CD14-positive monocyte (primary cell): ENCODE measurements at regions not wholly inside any gene's neighbourhood (a gene's known extent, or its start where the extent isn't known, plus 50 kb on each side); places are given as distances from the start of the nearest gene placed in this dataset.

Experiments
- DNase-seq, 3 donors: peaks; one replicate each; pipeline ENCODE4 v3.0.0-alpha.2; 2011 to 2022
- H2AFZ ChIP-seq: 2 replicates; pipeline ENCODE4 v1.6.0; 2012; ENCODE audit warnings: mild to moderate bottlenecking, low read depth, low read length, inconsistent platforms; ENCODE audit not compliant: insufficient read depth, poor library complexity, severe bottlenecking
- H3K27ac ChIP-seq, 2 donors: 1 replicate in 1 of 2; 2 replicates in 1 of 2; pipeline ENCODE4 v1.5.1; 2012 to 2013; ENCODE audit warnings: low read length in 2 of 2, control low read depth in 1 of 2, inconsistent platforms in 1 of 2, low read depth in 1 of 2, mild to moderate bottlenecking in 1 of 2
- H3K27me3 ChIP-seq, 2 donors: one replicate each; pipeline versions ENCODE4 v1.6.0 to v1.6.1; 2011 to 2013; ENCODE audit warnings: low read length in 2 of 2; ENCODE audit not compliant: control insufficient read depth in 2 of 2, insufficient read depth in 2 of 2
- H3K36me3 ChIP-seq, 2 donors: replicated peaks in 1 of 2; 1 replicate in 1 of 2; 2 replicates in 1 of 2; pipeline versions ENCODE4 v1.5.1 to v1.6.1; 2012 to 2013; ENCODE audit warnings: low read length in 2 of 2, control low read depth in 1 of 2, inconsistent platforms in 1 of 2, mild to moderate bottlenecking in 1 of 2; ENCODE audit not compliant: insufficient read depth in 2 of 2, control insufficient read depth in 1 of 2
- H3K4me1 ChIP-seq, 2 donors: 1 replicate in 1 of 2; 2 replicates in 1 of 2; pipeline versions ENCODE4 v1.5.1 to v1.6.1; 2012 to 2013; ENCODE audit warnings: low read length in 2 of 2, control low read depth in 1 of 2, inconsistent platforms in 1 of 2, mild to moderate bottlenecking in 1 of 2, moderate library complexity in 1 of 2; ENCODE audit not compliant: insufficient read depth in 2 of 2, control insufficient read depth in 1 of 2
- H3K4me2 ChIP-seq: replicated peaks from 2 replicates; pipeline ENCODE3; 2012; ENCODE audit warnings: low read length, moderate library complexity, mild to moderate bottlenecking; ENCODE audit not compliant: poor library complexity, severe bottlenecking; ENCODE audit errors: extremely low read depth
- H3K4me3 ChIP-seq, 3 experiments: fragments of 200-600 bp in 1 of 3; sonication (generic) in 1 of 3; replicated peaks in 1 of 3; 1 replicate in 2 of 3; 2 replicates in 1 of 3; pipeline ENCODE4 v1.5.1; 2011 to 2013; ENCODE audit warnings: low read length in 3 of 3, mild to moderate bottlenecking in 3 of 3, control low read depth in 2 of 3, low read depth in 2 of 3, inconsistent platforms in 1 of 3, moderate library complexity in 1 of 3
- H3K79me2 ChIP-seq: 2 replicates; pipeline ENCODE4 v1.6.0; 2012; ENCODE audit warnings: mild to moderate bottlenecking, control low read depth, inconsistent platforms, low read length, moderate library complexity; ENCODE audit not compliant: insufficient read depth
- H3K9ac ChIP-seq: 2 replicates; pipeline ENCODE4 v1.6.0; 2017; ENCODE audit warnings: low read length, mild to moderate bottlenecking; ENCODE audit not compliant: insufficient read depth, poor library complexity, severe bottlenecking
- H3K9me3 ChIP-seq, 2 donors: replicated peaks in 1 of 2; 1 replicate in 1 of 2; 2 replicates in 1 of 2; pipeline versions ENCODE4 v1.5.1 to v1.6.1; 2012 to 2013; ENCODE audit warnings: low read length in 2 of 2, control low read depth in 1 of 2; ENCODE audit not compliant: control insufficient read depth in 1 of 2, insufficient read depth in 1 of 2
- H4K20me1 ChIP-seq: 2 replicates; pipeline ENCODE4 v1.6.0; 2012; ENCODE audit warnings: mild to moderate bottlenecking, low read length, control low read depth, moderate library complexity; ENCODE audit not compliant: insufficient read depth
- H3K27ac Mint-ChIP-seq, 7 donors: one replicate each; pipeline ENCODE4 v1.8.0; 2020; ENCODE audit warnings: mild to moderate bottlenecking in 7 of 7, mixed read lengths in 7 of 7, moderate library complexity in 6 of 7, inconsistent platforms in 2 of 7
- H3K27me3 Mint-ChIP-seq, 3 donors: one replicate each; pipeline ENCODE4 v1.8.0; 2021 to 2022; ENCODE audit warnings: low read depth in 3 of 3, mild to moderate bottlenecking in 3 of 3, mixed read lengths in 3 of 3, moderate library complexity in 3 of 3, inconsistent platforms in 1 of 3
- H3K36me3 Mint-ChIP-seq, 2 donors: one replicate each; pipeline ENCODE4 v1.8.0; 2020; ENCODE audit warnings: mixed read lengths in 2 of 2, inconsistent platforms in 1 of 2, mild to moderate bottlenecking in 1 of 2
- H3K4me1 Mint-ChIP-seq: one replicate; pipeline ENCODE4 v1.8.0; 2020; ENCODE audit warnings: mild to moderate bottlenecking, mixed read lengths
- H3K4me3 Mint-ChIP-seq, 2 donors: one replicate each; pipeline ENCODE4 v1.8.0; 2020; ENCODE audit warnings: mild to moderate bottlenecking in 2 of 2, mixed read lengths in 2 of 2, moderate library complexity in 1 of 2
- H3K9me3 Mint-ChIP-seq, 7 donors: one replicate each; pipeline ENCODE4 v1.8.0; 2020 to 2022; ENCODE audit warnings: mixed read lengths in 7 of 7, mild to moderate bottlenecking in 6 of 7, moderate library complexity in 6 of 7, inconsistent platforms in 2 of 7
- CTCF ChIP-seq: fragments of 200-600 bp; IDR thresholded peaks from one replicate; pipeline ENCODE4 v1.8.0; 2022; ENCODE audit warnings: antibody characterized with exemption, mild to moderate bottlenecking
- whole genome bisulfite sequencing: methylation state at CpG from one replicate; pipeline ENCODE4 v1.1.5; 2013; ENCODE audit warnings: missing lambda C conversion rate; ENCODE audit not compliant: insufficient coverage; 5-methylcytosine and 5-hydroxymethylcytosine counted together
- intact Hi-C, 2 donors: fragments of 100-400 bp; cut with micrococcal nuclease; formaldehyde crosslinking; loops; one replicate each; pipeline versions ENCODE4 v1.15.0 to v1.15.1; 2023

- no peaks in the 10 kb centered on the region for H3K79me2 ChIP-seq
- H3K27me3 Mint-ChIP-seq = peaks cover 0 to 4% (median 4%) of the 10 kb centered on the region in 3 donors
- no peak for TF ChIP-seq CTCF
- no peak overlapping the region for H3K4me3 Mint-ChIP-seq
- H3K36me3 ChIP-seq = no peaks in the 10 kb centered on the region
- H4K20me1 ChIP-seq = no peaks in the 10 kb centered on the region
- H2AFZ ChIP-seq = no peak overlapping the region
- no peak overlapping the region for H3K4me2 ChIP-seq
- WGBS = 100% methylated on average over 1 of the region's 2 CpGs
- H3K4me1 Mint-ChIP-seq = peaks cover 4% of the 10 kb centered on the region
- H3K9me3 Mint-ChIP-seq = peaks cover 0 to 7% (median 4%) of the 10 kb centered on the region in 7 donors
- H3K4me3 ChIP-seq = no peak overlapping the region
- intact Hi-C loops = loop anchor here in 1 of 2 donors (5.0 kb wide), 1 partner anchor 814 kb away; no protein-coding TSS in a partner anchor
- H3K27me3 ChIP-seq = no peaks in the 10 kb centered on the region
- no peaks in the 10 kb centered on the region for H3K4me1 ChIP-seq
- H3K9me3 ChIP-seq = no peaks in the 10 kb centered on the region
- no peaks in the 10 kb centered on the region for H3K36me3 Mint-ChIP-seq
- H3K27ac ChIP-seq = no peak overlapping the region
- DNase-seq = no peak
- H3K27ac Mint-ChIP-seq = no peak overlapping the region
- no peak overlapping the region for H3K9ac ChIP-seq
Observed at GRCh38 chr13:97858161-97858560, 95.3 kb upstream of the IPO5 start.

GRCh38 chr13:97866346-97866745 is 87.1 kb upstream of the IPO5 start:
- Histone ChIP-seq H4K20me1 (no peaks in the 10 kb centered on the region), H3K9ac (no peak overlapping the region), H2AFZ (no peak overlapping the region), H3K4me3 (no peak overlapping the region), H3K27ac (no peak overlapping the region), H3K9me3 (peaks cover 0 to 8% of the 10 kb centered on the region in 2 donors), H3K79me2 (no peaks in the 10 kb centered on the region), H3K27me3 (no peaks in the 10 kb centered on the region), H3K4me2 (no peak overlapping the region), H3K4me1 (no peaks in the 10 kb centered on the region), H3K36me3 (no peaks in the 10 kb centered on the region)
- Mint-ChIP-seq H3K27ac (no peak overlapping the region), H3K9me3 (peaks cover 7 to 24% (median 19%) of the 10 kb centered on the region in 7 donors), H3K27me3 (peaks cover 0 to 2% (median 0%) of the 10 kb centered on the region in 3 donors), H3K4me3 (no peak overlapping the region), H3K36me3 (no peaks in the 10 kb centered on the region), H3K4me1 (no peaks in the 10 kb centered on the region)
- intact Hi-C loops = no loop called here
- no peak for DNase-seq
- TF ChIP-seq CTCF = no peak
- 90% methylated on average over 4 of the region's 4 CpGs for WGBS
